ENCODE measurements at regions not wholly inside any gene's neighbourhood (a gene's known extent, or its start where the extent isn't known, plus 50 kb on each side); places are given as distances from the start of the nearest gene placed in this dataset.

GRCh38 chr5:67366691-67367395 lies 170.2 kb upstream of the CD180 start:
- TF ChIP-seq CTCF (IDR thresholded peaks at IDR 0.05; ENCODE audit: insufficient read depth, low read depth, low read length) = no peak
- TF ChIP-seq EZH2 (IDR thresholded peaks at IDR 0.05; ENCODE audit: insufficient read depth, low read length) = no peak

Data from astrocyte (in vitro differentiated cells and primary cell).